ENCODE measurements at regions not wholly inside any gene's neighbourhood (a gene's known extent, or its start where the extent isn't known, plus 50 kb on each side); places are given as distances from the start of the nearest gene placed in this dataset.
A peak's percentile ranks its signal among the peaks of the same experiment; 100 is the strongest.

DNA sequence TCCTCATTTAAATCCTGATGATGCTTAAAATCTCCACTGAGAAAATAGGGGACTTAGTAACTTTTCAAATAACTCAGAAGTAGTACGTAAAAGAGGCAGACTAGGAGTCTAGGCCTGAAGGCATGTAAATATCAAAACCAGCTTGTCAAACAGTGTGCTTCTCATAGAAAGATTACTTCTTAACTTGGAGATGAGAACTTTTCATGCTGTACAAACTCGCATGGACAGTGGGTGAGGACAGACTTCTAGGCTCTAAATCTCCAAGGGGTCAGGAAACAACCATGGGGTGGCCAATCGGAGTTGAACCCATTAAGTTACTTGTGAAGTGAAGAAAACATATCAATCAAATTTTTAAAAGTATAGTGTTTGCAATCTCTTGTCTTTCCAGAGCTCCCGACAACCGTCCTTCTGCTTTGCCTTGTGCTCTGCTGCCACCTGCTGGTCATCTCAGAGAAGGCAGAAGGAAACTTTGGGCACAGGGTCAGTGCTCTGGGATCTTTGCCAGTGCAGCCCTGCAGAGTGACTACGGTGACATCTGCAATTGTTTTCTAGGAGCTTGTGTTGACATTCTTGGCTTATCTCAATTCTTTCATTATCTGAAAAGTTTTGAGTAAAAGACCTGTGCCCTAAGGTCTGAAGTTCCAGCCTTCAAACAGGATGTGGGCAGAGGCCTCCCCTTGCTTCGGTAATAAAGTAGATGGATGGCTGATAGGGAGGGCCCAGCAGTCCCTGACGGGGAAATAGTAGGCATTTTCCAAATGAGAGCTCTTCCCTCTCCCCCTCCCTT, 105.1 kb upstream of the PDE4B start:
- Histone ChIP-seq H3K4me1 (ENCODE audit: low read depth, poor library complexity, severe bottlenecking) (no peaks in the 10 kb centered on the region), H3K79me2 (ENCODE audit: insufficient read depth, low read depth) (no peaks in the 10 kb centered on the region), H3K27ac (no peak overlapping the region), H3K4me2 (no peak overlapping the region), H2AFZ (ENCODE audit: low read depth) (0 out of 2 replicates have a peak overlapping the region, but pooled peaks have one; percentile 18), H4K20me1 (ENCODE audit: insufficient read depth) (no peaks in the 10 kb centered on the region), H3K4me3 (IDR thresholded peaks at IDR 0.05; ENCODE audit: insufficient read depth, low read depth, low read length) (no peak overlapping the region), H3K36me3 (ENCODE audit: insufficient read depth) (no peaks in the 10 kb centered on the region), H3K9ac (no peak overlapping the region), H3K27me3 (ENCODE audit: insufficient read depth, low read depth) (no peaks in the 10 kb centered on the region)
- TF ChIP-seq, protein P1, sequence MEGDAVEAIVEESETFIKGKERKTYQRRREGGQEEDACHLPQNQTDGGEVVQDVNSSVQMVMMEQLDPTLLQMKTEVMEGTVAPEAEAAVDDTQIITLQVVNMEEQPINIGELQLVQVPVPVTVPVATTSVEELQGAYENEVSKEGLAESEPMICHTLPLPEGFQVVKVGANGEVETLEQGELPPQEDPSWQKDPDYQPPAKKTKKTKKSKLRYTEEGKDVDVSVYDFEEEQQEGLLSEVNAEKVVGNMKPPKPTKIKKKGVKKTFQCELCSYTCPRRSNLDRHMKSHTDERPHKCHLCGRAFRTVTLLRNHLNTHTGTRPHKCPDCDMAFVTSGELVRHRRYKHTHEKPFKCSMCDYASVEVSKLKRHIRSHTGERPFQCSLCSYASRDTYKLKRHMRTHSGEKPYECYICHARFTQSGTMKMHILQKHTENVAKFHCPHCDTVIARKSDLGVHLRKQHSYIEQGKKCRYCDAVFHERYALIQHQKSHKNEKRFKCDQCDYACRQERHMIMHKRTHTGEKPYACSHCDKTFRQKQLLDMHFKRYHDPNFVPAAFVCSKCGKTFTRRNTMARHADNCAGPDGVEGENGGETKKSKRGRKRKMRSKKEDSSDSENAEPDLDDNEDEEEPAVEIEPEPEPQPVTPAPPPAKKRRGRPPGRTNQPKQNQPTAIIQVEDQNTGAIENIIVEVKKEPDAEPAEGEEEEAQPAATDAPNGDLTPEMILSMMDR (conservative IDR thresholded peaks at IDR 0.05; ENCODE audit: low read depth, low read length): peak; percentile 79

DNA sequence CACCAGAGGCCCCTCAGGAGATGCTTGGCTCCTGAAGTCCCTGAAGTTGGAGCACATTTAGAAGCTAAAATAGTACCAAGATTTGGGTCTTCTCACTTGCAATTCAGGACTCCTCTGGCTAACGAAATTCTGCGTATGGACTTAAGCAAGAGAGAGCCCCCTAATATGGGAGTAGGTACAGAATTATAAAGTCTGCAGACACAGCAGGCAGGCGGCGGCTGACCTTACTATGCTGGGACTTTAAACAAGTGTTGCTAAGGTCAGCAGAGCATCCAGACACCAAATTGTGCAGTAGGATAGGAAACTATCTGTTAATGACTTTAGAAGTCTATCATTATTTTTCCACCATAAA, 104.5 kb upstream of the PDE4B start:
- H3K27me3 ChIP-seq (ENCODE audit: insufficient read depth, low read depth): no peaks in the 10 kb centered on the region
- H3K79me2 ChIP-seq (ENCODE audit: insufficient read depth, low read depth): no peaks in the 10 kb centered on the region
- TF ChIP-seq, protein P1 (conservative IDR thresholded peaks at IDR 0.05; ENCODE audit: low read depth, low read length): no peak
- H3K4me3 ChIP-seq (IDR thresholded peaks at IDR 0.05; ENCODE audit: insufficient read depth, low read depth, low read length): no peak overlapping the region
- no peak overlapping the region for H3K27ac ChIP-seq
- H3K36me3 ChIP-seq (ENCODE audit: insufficient read depth): no peaks in the 10 kb centered on the region
- H3K4me1 ChIP-seq (ENCODE audit: low read depth, poor library complexity, severe bottlenecking): no peaks in the 10 kb centered on the region
- H2AFZ ChIP-seq (ENCODE audit: low read depth): no peak overlapping the region
- H3K4me2 ChIP-seq: no peak overlapping the region
- no peaks in the 10 kb centered on the region for H4K20me1 ChIP-seq (ENCODE audit: insufficient read depth)
- no peak overlapping the region for H3K9ac ChIP-seq

DNA sequence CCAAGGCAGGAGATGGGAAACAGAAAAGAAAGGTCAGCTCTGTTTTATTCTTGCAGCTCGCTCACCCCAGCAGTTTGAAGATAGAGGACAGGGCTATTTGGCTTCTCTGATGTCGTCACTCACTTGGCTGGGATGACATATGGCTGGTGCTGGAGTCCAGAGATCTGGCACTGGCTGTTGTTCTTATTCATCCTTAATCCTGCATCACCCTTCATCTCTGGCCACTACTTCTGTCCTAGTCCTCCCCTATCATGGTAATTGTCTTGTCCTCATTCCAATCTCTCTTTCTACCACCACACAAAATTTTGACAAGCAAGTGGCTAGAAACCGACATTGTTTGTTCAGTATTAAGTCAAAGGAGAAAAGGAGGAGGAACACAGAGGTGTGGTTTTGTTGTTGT, 103.8 kb upstream of the PDE4B start:
- no peak overlapping the region for H2AFZ ChIP-seq (ENCODE audit: low read depth)
- no peak overlapping the region for H3K4me3 ChIP-seq (IDR thresholded peaks at IDR 0.05; ENCODE audit: insufficient read depth, low read depth, low read length)
- no peaks in the 10 kb centered on the region for H4K20me1 ChIP-seq (ENCODE audit: insufficient read depth)
- H3K79me2 ChIP-seq (ENCODE audit: insufficient read depth, low read depth): no peaks in the 10 kb centered on the region
- no peaks in the 10 kb centered on the region for H3K36me3 ChIP-seq (ENCODE audit: insufficient read depth)
- H3K9ac ChIP-seq: no peak overlapping the region
- TF ChIP-seq, protein P1 (conservative IDR thresholded peaks at IDR 0.05; ENCODE audit: low read depth, low read length): no peak
- H3K27ac ChIP-seq: no peak overlapping the region
- no peaks in the 10 kb centered on the region for H3K27me3 ChIP-seq (ENCODE audit: insufficient read depth, low read depth)
- H3K4me2 ChIP-seq: no peak overlapping the region
- no peaks in the 10 kb centered on the region for H3K4me1 ChIP-seq (ENCODE audit: low read depth, poor library complexity, severe bottlenecking)

DNA sequence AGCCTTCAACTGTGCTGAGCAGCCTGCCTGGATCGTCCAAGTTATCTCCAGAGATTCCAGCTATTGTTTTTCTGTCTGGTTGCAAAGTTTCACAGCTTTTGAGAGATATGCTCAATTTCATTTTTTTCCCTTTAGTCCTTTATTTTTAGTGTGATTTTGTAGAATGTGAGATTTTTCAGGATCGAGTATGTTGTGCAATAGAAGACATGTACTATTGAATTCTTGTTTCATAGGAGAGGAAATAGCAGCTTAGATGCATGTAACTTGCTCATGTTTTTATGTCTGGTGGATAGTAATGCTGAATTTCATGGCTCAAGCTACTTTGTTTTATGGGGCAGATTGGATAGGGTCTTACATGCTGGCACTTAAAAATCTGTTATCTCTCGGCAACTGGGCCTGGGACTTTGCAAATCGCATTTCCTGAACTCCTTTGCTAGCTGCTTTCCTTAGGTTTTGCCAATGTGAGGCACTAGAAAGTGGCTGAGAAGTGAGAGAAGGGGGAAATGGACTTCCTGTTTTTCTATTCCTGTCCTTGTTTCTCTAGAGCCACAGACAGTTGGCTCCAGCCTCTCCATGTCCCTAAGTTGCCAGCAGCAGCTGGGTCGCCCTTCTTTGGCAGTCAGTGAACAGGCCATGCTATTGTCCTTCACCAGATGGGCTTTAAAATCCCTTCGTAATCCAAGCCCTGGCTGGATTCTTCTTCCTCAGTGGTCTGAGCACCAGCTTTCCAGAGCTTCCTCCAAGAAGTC, 101.4 kb upstream of the PDE4B start:
- H3K79me2 ChIP-seq (ENCODE audit: insufficient read depth, low read depth): no peaks in the 10 kb centered on the region
- no peak overlapping the region for H3K4me3 ChIP-seq (IDR thresholded peaks at IDR 0.05; ENCODE audit: insufficient read depth, low read depth, low read length)
- H3K27me3 ChIP-seq (ENCODE audit: insufficient read depth, low read depth): no peaks in the 10 kb centered on the region
- no peaks in the 10 kb centered on the region for H3K4me1 ChIP-seq (ENCODE audit: low read depth, poor library complexity, severe bottlenecking)
- H3K4me2 ChIP-seq: no peak overlapping the region
- TF ChIP-seq, protein P1 (conservative IDR thresholded peaks at IDR 0.05; ENCODE audit: low read depth, low read length): no peak
- H4K20me1 ChIP-seq (ENCODE audit: insufficient read depth): no peaks in the 10 kb centered on the region
- no peak overlapping the region for H3K27ac ChIP-seq
- H3K36me3 ChIP-seq (ENCODE audit: insufficient read depth): no peaks in the 10 kb centered on the region
- no peak overlapping the region for H2AFZ ChIP-seq (ENCODE audit: low read depth)
- H3K9ac ChIP-seq: no peak overlapping the region
